ENCODE measurements at regions not wholly inside any gene's neighbourhood (a gene's known extent, or its start where the extent isn't known, plus 50 kb on each side); places are given as distances from the start of the nearest gene placed in this dataset.

GRCh38 chr12:19039515-19039914 is 90.0 kb upstream of the PLEKHA5 start:
- no peaks in the 10 kb centered on the region for H3K9me3 ChIP-seq (replicated peaks; ENCODE audit: low read length)
- H3K36me3 ChIP-seq (ENCODE audit: insufficient read depth, low read length): no peaks in the 10 kb centered on the region
- H3K4me2 ChIP-seq (ENCODE audit: low read length): no peak overlapping the region
- peaks cover 3% of the 10 kb centered on the region for H3K4me1 ChIP-seq (ENCODE audit: control insufficient read depth, insufficient read depth, low read length)
- H3K27me3 ChIP-seq (ENCODE audit: control insufficient read depth, insufficient read depth, low read length): no peaks in the 10 kb centered on the region
- no peak overlapping the region for H3K9ac ChIP-seq (ENCODE audit: low read depth, low read length)
- no peak overlapping the region for H3K4me3 ChIP-seq (ENCODE audit: low read length)

- no peaks in the 10 kb centered on the region for H3K27me3 ChIP-seq (ENCODE audit: control insufficient read depth, insufficient read depth, low read length)
- no peak overlapping the region for H3K4me3 ChIP-seq (ENCODE audit: low read length)
- H3K4me2 ChIP-seq (ENCODE audit: low read length): no peak overlapping the region
- no peak overlapping the region for H3K9ac ChIP-seq (ENCODE audit: low read depth, low read length)
- H3K9me3 ChIP-seq (replicated peaks; ENCODE audit: low read length): no peaks in the 10 kb centered on the region
- peaks cover 3% of the 10 kb centered on the region for H3K4me1 ChIP-seq (ENCODE audit: control insufficient read depth, insufficient read depth, low read length)
- no peaks in the 10 kb centered on the region for H3K36me3 ChIP-seq (ENCODE audit: insufficient read depth, low read length)
These were observed 87.3 kb upstream of the PLEKHA5 start for GRCh38 chr12:19042221-19042620.

- Histone ChIP-seq H3K4me2 (ENCODE audit: low read length) (no peak overlapping the region), H3K9me3 (replicated peaks; ENCODE audit: low read length) (no peaks in the 10 kb centered on the region), H3K36me3 (ENCODE audit: insufficient read depth, low read length) (no peaks in the 10 kb centered on the region), H3K27me3 (ENCODE audit: control insufficient read depth, insufficient read depth, low read length) (no peaks in the 10 kb centered on the region), H3K9ac (ENCODE audit: low read depth, low read length) (no peak overlapping the region), H3K4me1 (ENCODE audit: control insufficient read depth, insufficient read depth, low read length) (peaks cover 2% of the 10 kb centered on the region), H3K4me3 (ENCODE audit: low read length) (no peak overlapping the region)
These were observed 85.1 kb upstream of the PLEKHA5 start for GRCh38 chr12:19044430-19044829.

GRCh38 chr12:19044891-19045290 is 84.6 kb upstream of the PLEKHA5 start:
- Histone ChIP-seq H3K4me2 (ENCODE audit: low read length) (no peak overlapping the region), H3K36me3 (ENCODE audit: insufficient read depth, low read length) (no peaks in the 10 kb centered on the region), H3K9me3 (replicated peaks; ENCODE audit: low read length) (no peaks in the 10 kb centered on the region)

GRCh38 chr12:19045426-19045825 is 84.1 kb upstream of the PLEKHA5 start:
- no peaks in the 10 kb centered on the region for H3K36me3 ChIP-seq (ENCODE audit: insufficient read depth, low read length)

More at GRCh38 chr12:19044891-19045290, 84.6 kb upstream of the PLEKHA5 start:
- Histone ChIP-seq H3K27me3 (ENCODE audit: control insufficient read depth, insufficient read depth, low read length) (no peaks in the 10 kb centered on the region), H3K4me1 (ENCODE audit: control insufficient read depth, insufficient read depth, low read length) (no peaks in the 10 kb centered on the region), H3K9ac (ENCODE audit: low read depth, low read length) (no peak overlapping the region), H3K4me3 (ENCODE audit: low read length) (no peak overlapping the region)

GRCh38 chr12:19048943-19049342 is 80.6 kb upstream of the PLEKHA5 start:
- no peak overlapping the region for H3K4me2 ChIP-seq (ENCODE audit: low read length)
- no peak overlapping the region for H3K4me3 ChIP-seq (ENCODE audit: low read length)
- no peaks in the 10 kb centered on the region for H3K4me1 ChIP-seq (ENCODE audit: control insufficient read depth, insufficient read depth, low read length)
- H3K9me3 ChIP-seq (replicated peaks; ENCODE audit: low read length): no peaks in the 10 kb centered on the region
- no peaks in the 10 kb centered on the region for H3K27me3 ChIP-seq (ENCODE audit: control insufficient read depth, insufficient read depth, low read length)
- no peaks in the 10 kb centered on the region for H3K36me3 ChIP-seq (ENCODE audit: insufficient read depth, low read length)
- no peak overlapping the region for H3K9ac ChIP-seq (ENCODE audit: low read depth, low read length)

More at GRCh38 chr12:19045426-19045825, 84.1 kb upstream of the PLEKHA5 start:
- H3K9me3 ChIP-seq (replicated peaks; ENCODE audit: low read length): no peaks in the 10 kb centered on the region
- H3K27me3 ChIP-seq (ENCODE audit: control insufficient read depth, insufficient read depth, low read length): no peaks in the 10 kb centered on the region
- H3K4me3 ChIP-seq (ENCODE audit: low read length): no peak overlapping the region
- H3K4me1 ChIP-seq (ENCODE audit: control insufficient read depth, insufficient read depth, low read length): no peaks in the 10 kb centered on the region
- no peak overlapping the region for H3K4me2 ChIP-seq (ENCODE audit: low read length)
- H3K9ac ChIP-seq (ENCODE audit: low read depth, low read length): no peak overlapping the region

GRCh38 chr12:19052689-19053088 is 76.8 kb upstream of the PLEKHA5 start:
- Histone ChIP-seq H3K4me3 (ENCODE audit: low read length) (no peak overlapping the region), H3K27me3 (ENCODE audit: control insufficient read depth, insufficient read depth, low read length) (no peaks in the 10 kb centered on the region), H3K9me3 (replicated peaks; ENCODE audit: low read length) (no peaks in the 10 kb centered on the region), H3K4me2 (ENCODE audit: low read length) (no peak overlapping the region), H3K4me1 (ENCODE audit: control insufficient read depth, insufficient read depth, low read length) (no peaks in the 10 kb centered on the region), H3K36me3 (ENCODE audit: insufficient read depth, low read length) (no peaks in the 10 kb centered on the region), H3K9ac (ENCODE audit: low read depth, low read length) (no peak overlapping the region)

GRCh38 chr12:19053218-19053617 is 76.3 kb upstream of the PLEKHA5 start:
- Histone ChIP-seq H3K4me3 (ENCODE audit: low read length) (no peak overlapping the region), H3K4me2 (ENCODE audit: low read length) (no peak overlapping the region), H3K9ac (ENCODE audit: low read depth, low read length) (no peak overlapping the region), H3K27me3 (ENCODE audit: control insufficient read depth, insufficient read depth, low read length) (no peaks in the 10 kb centered on the region), H3K9me3 (replicated peaks; ENCODE audit: low read length) (no peaks in the 10 kb centered on the region), H3K4me1 (ENCODE audit: control insufficient read depth, insufficient read depth, low read length) (no peaks in the 10 kb centered on the region), H3K36me3 (ENCODE audit: insufficient read depth, low read length) (no peaks in the 10 kb centered on the region)

GRCh38 chr12:19054035-19054434 is 75.5 kb upstream of the PLEKHA5 start:
- no peaks in the 10 kb centered on the region for H3K36me3 ChIP-seq (ENCODE audit: insufficient read depth, low read length)
- H3K4me1 ChIP-seq (ENCODE audit: control insufficient read depth, insufficient read depth, low read length): peaks cover 4% of the 10 kb centered on the region
- H3K4me3 ChIP-seq (ENCODE audit: low read length): no peak overlapping the region
- H3K4me2 ChIP-seq (ENCODE audit: low read length): no peak overlapping the region
- no peaks in the 10 kb centered on the region for H3K27me3 ChIP-seq (ENCODE audit: control insufficient read depth, insufficient read depth, low read length)
- no peaks in the 10 kb centered on the region for H3K9me3 ChIP-seq (replicated peaks; ENCODE audit: low read length)
- H3K9ac ChIP-seq (ENCODE audit: low read depth, low read length): no peak overlapping the region

GRCh38 chr12:19055589-19055988 is 73.9 kb upstream of the PLEKHA5 start:
- no peak overlapping the region for H3K4me3 ChIP-seq (ENCODE audit: low read length)
- no peaks in the 10 kb centered on the region for H3K36me3 ChIP-seq (ENCODE audit: insufficient read depth, low read length)
- H3K4me1 ChIP-seq (ENCODE audit: control insufficient read depth, insufficient read depth, low read length): peaks cover 4% of the 10 kb centered on the region
- peak overlapping the region; percentile 55 for H3K4me2 ChIP-seq (ENCODE audit: low read length)
- no peak overlapping the region for H3K9ac ChIP-seq (ENCODE audit: low read depth, low read length)
- H3K27me3 ChIP-seq (ENCODE audit: control insufficient read depth, insufficient read depth, low read length): no peaks in the 10 kb centered on the region
- no peaks in the 10 kb centered on the region for H3K9me3 ChIP-seq (replicated peaks; ENCODE audit: low read length)

GRCh38 chr12:19058235-19059021 is 71.1 kb upstream of the PLEKHA5 start:
- Histone ChIP-seq H3K4me2 (ENCODE audit: low read length) (peak overlapping the region; percentile 48), H3K9ac (ENCODE audit: low read depth, low read length) (no peak overlapping the region), H3K4me3 (ENCODE audit: low read length) (no peak overlapping the region), H3K9me3 (replicated peaks; ENCODE audit: low read length) (no peaks in the 10 kb centered on the region), H3K4me1 (ENCODE audit: control insufficient read depth, insufficient read depth, low read length) (peaks cover 4% of the 10 kb centered on the region), H3K36me3 (ENCODE audit: insufficient read depth, low read length) (no peaks in the 10 kb centered on the region), H3K27me3 (ENCODE audit: control insufficient read depth, insufficient read depth, low read length) (no peaks in the 10 kb centered on the region)

GRCh38 chr12:19064713-19065112 is 64.8 kb upstream of the PLEKHA5 start:
- Histone ChIP-seq H3K9me3 (replicated peaks; ENCODE audit: low read length) (no peaks in the 10 kb centered on the region), H3K4me1 (ENCODE audit: control insufficient read depth, insufficient read depth, low read length) (no peaks in the 10 kb centered on the region), H3K36me3 (ENCODE audit: insufficient read depth, low read length) (no peaks in the 10 kb centered on the region), H3K4me3 (ENCODE audit: low read length) (no peak overlapping the region), H3K4me2 (ENCODE audit: low read length) (no peak overlapping the region), H3K9ac (ENCODE audit: low read depth, low read length) (no peak overlapping the region), H3K27me3 (ENCODE audit: control insufficient read depth, insufficient read depth, low read length) (no peaks in the 10 kb centered on the region)
